HFF-Myc (cell line): ENCODE measurements at regions not wholly inside any gene's neighbourhood (a gene's known extent, or its start where the extent isn't known, plus 50 kb on each side); places are given as distances from the start of the nearest gene placed in this dataset.

Experiments
- DNase-seq: peaks from one replicate; pipeline ENCODE4 v3.0.0-alpha.2; 2011; ENCODE audit warnings: low read depth; ENCODE audit errors: extremely low read depth
- H3K4me3 ChIP-seq: replicated peaks from 2 replicates; pipeline ENCODE4 v1.5.1; 2011; ENCODE audit warnings: low read depth, mild to moderate bottlenecking, control low read depth, low read length
- TF ChIP-seq, protein P1 (sequence below): IDR thresholded peaks from 2 replicates; pipeline ENCODE4 v1.5.1; 2012; ENCODE audit warnings: mild to moderate bottlenecking, low read depth, low read length, control low read depth; ENCODE audit errors: missing control alignments

DNA sequence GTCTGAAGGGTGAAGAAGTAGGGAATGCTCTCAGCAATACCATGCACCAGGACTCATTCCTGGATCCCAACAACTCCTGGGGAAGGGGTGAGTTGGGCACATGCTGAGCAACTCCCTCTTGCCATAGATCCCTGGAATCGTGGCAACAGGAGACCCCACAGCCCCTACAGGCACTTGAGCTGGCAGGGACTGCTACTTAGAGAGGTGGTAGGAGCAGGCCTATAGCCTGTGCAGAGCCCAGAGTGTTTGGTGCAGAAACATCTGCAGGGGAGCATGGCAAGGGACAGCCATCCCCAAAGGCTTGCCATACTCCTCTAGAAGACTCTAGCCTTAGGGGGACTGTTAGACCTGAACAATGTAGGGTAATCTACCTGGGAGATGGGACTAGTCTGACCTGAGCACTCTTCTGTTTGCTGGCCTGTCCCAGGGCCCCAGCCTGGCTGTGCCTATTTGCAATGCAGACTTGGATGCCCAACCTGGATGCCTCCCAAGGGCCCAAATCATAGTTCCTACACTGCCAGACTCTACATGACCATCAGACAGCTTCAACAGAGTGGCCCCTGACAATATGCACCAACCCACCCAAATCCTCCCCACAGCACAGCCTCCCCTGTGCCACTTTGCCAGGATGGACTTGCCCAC lies 568.6 kb upstream of the KIF2B start:
- TF ChIP-seq, protein P1, sequence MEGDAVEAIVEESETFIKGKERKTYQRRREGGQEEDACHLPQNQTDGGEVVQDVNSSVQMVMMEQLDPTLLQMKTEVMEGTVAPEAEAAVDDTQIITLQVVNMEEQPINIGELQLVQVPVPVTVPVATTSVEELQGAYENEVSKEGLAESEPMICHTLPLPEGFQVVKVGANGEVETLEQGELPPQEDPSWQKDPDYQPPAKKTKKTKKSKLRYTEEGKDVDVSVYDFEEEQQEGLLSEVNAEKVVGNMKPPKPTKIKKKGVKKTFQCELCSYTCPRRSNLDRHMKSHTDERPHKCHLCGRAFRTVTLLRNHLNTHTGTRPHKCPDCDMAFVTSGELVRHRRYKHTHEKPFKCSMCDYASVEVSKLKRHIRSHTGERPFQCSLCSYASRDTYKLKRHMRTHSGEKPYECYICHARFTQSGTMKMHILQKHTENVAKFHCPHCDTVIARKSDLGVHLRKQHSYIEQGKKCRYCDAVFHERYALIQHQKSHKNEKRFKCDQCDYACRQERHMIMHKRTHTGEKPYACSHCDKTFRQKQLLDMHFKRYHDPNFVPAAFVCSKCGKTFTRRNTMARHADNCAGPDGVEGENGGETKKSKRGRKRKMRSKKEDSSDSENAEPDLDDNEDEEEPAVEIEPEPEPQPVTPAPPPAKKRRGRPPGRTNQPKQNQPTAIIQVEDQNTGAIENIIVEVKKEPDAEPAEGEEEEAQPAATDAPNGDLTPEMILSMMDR, result no peak
- H3K4me3 ChIP-seq, result no peak overlapping the region
- DNase-seq, result no peak

DNA sequence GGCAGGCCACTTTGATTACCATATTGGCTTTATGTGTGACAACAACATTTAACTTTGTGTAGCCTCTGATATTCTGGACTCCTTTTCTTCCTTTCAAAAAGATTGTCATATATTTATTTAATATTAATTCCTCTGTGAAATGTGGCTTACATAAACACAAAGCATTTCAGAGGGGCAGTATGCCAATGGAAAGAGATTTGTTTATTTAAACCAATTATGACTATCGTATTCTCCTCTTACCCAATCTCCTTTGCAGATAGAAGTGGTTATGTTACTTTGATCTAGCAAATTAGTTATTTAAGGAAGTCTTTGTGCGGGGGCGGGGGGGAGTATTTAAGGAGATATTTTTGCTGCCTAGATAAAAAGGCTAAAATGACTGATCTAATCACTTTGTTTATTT lies 573.7 kb upstream of the KIF2B start:
- DNase-seq, result no peak
- TF ChIP-seq, protein P1, result no peak
- H3K4me3 ChIP-seq, result no peak overlapping the region

DNA sequence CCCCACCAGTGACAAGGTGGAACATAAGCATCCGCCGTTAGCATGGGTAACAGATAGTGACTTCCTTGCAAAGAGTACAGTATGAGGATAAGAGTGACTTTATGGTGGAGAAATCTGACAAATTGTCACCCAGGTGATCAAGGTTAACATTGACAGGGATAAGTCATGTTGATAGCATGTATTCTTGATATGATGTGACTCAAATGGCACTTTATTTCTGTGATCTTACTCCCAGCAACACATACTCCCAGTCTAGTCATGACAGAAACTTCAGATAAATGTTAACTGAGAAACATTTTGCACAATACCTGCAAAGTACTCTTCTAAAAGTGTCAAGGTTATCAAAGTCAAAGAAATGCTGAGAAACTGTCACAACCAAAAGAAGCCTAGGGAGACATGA lies 588.6 kb upstream of the KIF2B start:
- TF ChIP-seq, protein P1, result no peak
- DNase-seq, result no peak
- no peak overlapping the region for H3K4me3 ChIP-seq

DNA sequence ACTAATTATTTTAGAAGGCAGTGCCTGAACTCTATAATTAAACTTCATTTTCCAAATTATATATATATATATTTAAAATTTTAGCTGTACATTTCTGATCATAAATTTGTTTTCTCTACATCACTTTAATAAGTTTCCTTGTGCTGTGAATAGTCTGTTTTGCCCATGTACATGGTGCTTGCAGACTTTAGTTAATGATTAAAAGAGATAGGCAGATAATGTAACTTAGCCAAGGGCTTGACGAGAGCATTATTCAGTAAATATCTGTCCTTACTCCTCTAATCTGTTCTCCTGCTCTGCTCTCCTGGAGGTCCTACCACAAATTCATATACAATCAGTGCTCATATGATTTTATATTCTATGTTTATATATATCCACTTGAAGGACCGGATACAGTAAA lies 595.2 kb upstream of the KIF2B start:
- DNase-seq, result no peak
- no peak overlapping the region for H3K4me3 ChIP-seq
- TF ChIP-seq, protein P1, result no peak

DNA sequence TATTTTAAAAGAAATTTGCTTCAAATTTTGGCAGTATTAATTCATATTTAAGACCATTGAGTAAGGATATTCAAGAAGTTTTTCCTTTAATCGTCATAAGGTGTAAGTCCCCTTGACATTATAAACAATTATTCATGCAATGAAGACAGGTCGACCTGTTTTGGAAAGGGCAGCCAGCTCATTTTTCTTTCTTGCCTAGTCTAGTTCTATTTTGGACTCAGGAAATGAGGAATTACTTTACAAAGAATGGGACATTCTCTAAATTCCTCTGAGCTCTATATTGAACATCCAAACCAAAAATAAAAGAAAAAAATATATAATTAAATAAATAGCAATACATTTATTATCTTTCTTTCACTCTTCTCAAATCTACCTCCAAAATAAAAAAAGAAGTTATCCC lies 595.6 kb upstream of the KIF2B start:
- H3K4me3 ChIP-seq, result no peak overlapping the region
- TF ChIP-seq, protein P1, result no peak
- no peak for DNase-seq

DNA sequence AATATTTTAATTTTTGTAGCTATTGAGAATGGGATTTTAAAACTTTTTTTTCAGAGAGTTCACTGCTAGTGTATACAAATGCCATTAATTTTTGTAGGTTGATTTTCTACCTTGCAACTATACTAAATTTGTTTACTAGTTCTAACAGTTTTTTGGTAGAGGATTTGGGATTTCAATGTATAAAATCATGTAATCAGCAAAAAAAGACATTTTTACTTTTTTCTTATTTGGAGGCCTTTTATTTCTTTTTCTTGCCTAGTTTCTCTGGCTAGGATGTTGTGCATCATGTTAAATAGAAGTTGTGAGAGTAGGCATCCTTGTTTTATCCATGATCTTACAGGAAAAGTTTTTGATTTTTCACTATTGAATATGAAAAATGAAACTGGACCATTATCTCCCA lies 602.9 kb upstream of the KIF2B start:
- DNase-seq, result no peak
- TF ChIP-seq, protein P1, result no peak
- no peak overlapping the region for H3K4me3 ChIP-seq

DNA sequence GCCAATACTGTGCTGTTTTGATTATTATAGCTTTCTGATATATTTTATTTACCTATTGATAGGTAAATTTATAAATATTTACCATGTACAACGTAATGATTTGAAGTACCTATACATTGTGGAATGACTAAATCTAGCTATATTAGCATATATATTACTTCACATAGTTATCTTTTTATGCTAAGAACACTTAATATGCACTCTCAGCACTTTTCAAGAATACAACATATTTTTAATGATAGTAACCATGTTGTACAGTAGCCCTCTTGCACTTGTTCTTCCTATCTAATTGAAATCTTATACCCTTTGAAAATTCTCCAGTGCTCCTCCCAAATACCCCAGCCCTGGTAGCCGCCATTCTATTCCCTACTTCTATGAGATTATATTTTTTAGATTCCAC lies 604.0 kb upstream of the KIF2B start:
- no peak for DNase-seq
- TF ChIP-seq, protein P1, result no peak
- no peak overlapping the region for H3K4me3 ChIP-seq
